ENCODE measurements at regions not wholly inside any gene's neighbourhood (a gene's known extent, or its start where the extent isn't known, plus 50 kb on each side); places are given as distances from the start of the nearest gene placed in this dataset.

GRCh38 chr1:87930796-87931195 lies 602.1 kb downstream of the LMO4 start:
- Histone ChIP-seq H3K4me1 (ENCODE audit: control insufficient read depth, insufficient read depth, low read length) (peaks cover 9% of the 10 kb centered on the region), H3K36me3 (ENCODE audit: control insufficient read depth, insufficient read depth, low read length, severe bottlenecking) (no peaks in the 10 kb centered on the region), H3K9me3 (ENCODE audit: control insufficient read depth, low read length) (peaks cover 12% of the 10 kb centered on the region), H3K27me3 (replicated peaks; ENCODE audit: control insufficient read depth, insufficient read depth, low read length) (no peaks in the 10 kb centered on the region), H3K4me3 (ENCODE audit: low read length) (no peak overlapping the region), H3K9ac (ENCODE audit: low read length) (no peak overlapping the region)
- DNase-seq (ENCODE audit: low read depth), result no peak

GRCh38 chr1:87933171-87933570 lies 604.5 kb downstream of the LMO4 start:
- DNase-seq (ENCODE audit: low read depth), result no peak
- no peak overlapping the region for H3K9ac ChIP-seq (ENCODE audit: low read length)
- H3K4me3 ChIP-seq (ENCODE audit: low read length), result no peak overlapping the region
- no peaks in the 10 kb centered on the region for H3K36me3 ChIP-seq (ENCODE audit: control insufficient read depth, insufficient read depth, low read length, severe bottlenecking)
- H3K27me3 ChIP-seq (replicated peaks; ENCODE audit: control insufficient read depth, insufficient read depth, low read length), result no peaks in the 10 kb centered on the region
- H3K9me3 ChIP-seq (ENCODE audit: control insufficient read depth, low read length), result peaks cover 12% of the 10 kb centered on the region
- no peaks in the 10 kb centered on the region for H3K4me1 ChIP-seq (ENCODE audit: control insufficient read depth, insufficient read depth, low read length)

- Histone ChIP-seq H3K9me3 (ENCODE audit: control insufficient read depth, low read length) (peaks cover 12% of the 10 kb centered on the region), H3K4me3 (ENCODE audit: low read length) (no peak overlapping the region), H3K27me3 (replicated peaks; ENCODE audit: control insufficient read depth, insufficient read depth, low read length) (no peaks in the 10 kb centered on the region), H3K4me1 (ENCODE audit: control insufficient read depth, insufficient read depth, low read length) (peaks cover 13% of the 10 kb centered on the region), H3K9ac (ENCODE audit: low read length) (no peak overlapping the region), H3K36me3 (ENCODE audit: control insufficient read depth, insufficient read depth, low read length, severe bottlenecking) (no peaks in the 10 kb centered on the region)
- DNase-seq (ENCODE audit: low read depth), result no peak
Measured at GRCh38 chr1:87935130-87935529, 606.5 kb downstream of the LMO4 start.

GRCh38 chr1:87937831-87938395 lies 609.2 kb downstream of the LMO4 start:
- H3K27me3 ChIP-seq (replicated peaks; ENCODE audit: control insufficient read depth, insufficient read depth, low read length), result no peaks in the 10 kb centered on the region
- peaks cover 39% of the 10 kb centered on the region for H3K4me1 ChIP-seq (ENCODE audit: control insufficient read depth, insufficient read depth, low read length)
- DNase-seq (ENCODE audit: low read depth), result no peak
- no peak overlapping the region for H3K4me3 ChIP-seq (ENCODE audit: low read length)
- no peaks in the 10 kb centered on the region for H3K36me3 ChIP-seq (ENCODE audit: control insufficient read depth, insufficient read depth, low read length, severe bottlenecking)
- no peak overlapping the region for H3K9ac ChIP-seq (ENCODE audit: low read length)
- no peaks in the 10 kb centered on the region for H3K9me3 ChIP-seq (ENCODE audit: control insufficient read depth, low read length)

- Histone ChIP-seq H3K9ac (ENCODE audit: low read length) (no peak overlapping the region), H3K9me3 (ENCODE audit: control insufficient read depth, low read length) (no peaks in the 10 kb centered on the region), H3K4me1 (ENCODE audit: control insufficient read depth, insufficient read depth, low read length) (peaks cover 39% of the 10 kb centered on the region), H3K36me3 (ENCODE audit: control insufficient read depth, insufficient read depth, low read length, severe bottlenecking) (no peaks in the 10 kb centered on the region), H3K4me3 (ENCODE audit: low read length) (no peak overlapping the region), H3K27me3 (replicated peaks; ENCODE audit: control insufficient read depth, insufficient read depth, low read length) (no peaks in the 10 kb centered on the region)
- DNase-seq (ENCODE audit: low read depth), result no peak
Measured at GRCh38 chr1:87938631-87939030, 610.0 kb downstream of the LMO4 start.

GRCh38 chr1:87939444-87939843 lies 610.8 kb downstream of the LMO4 start:
- no peaks in the 10 kb centered on the region for H3K27me3 ChIP-seq (replicated peaks; ENCODE audit: control insufficient read depth, insufficient read depth, low read length)
- DNase-seq (ENCODE audit: low read depth), result no peak
- peaks cover 39% of the 10 kb centered on the region for H3K4me1 ChIP-seq (ENCODE audit: control insufficient read depth, insufficient read depth, low read length)
- H3K4me3 ChIP-seq (ENCODE audit: low read length), result peak overlapping the region; percentile 17
- no peaks in the 10 kb centered on the region for H3K36me3 ChIP-seq (ENCODE audit: control insufficient read depth, insufficient read depth, low read length, severe bottlenecking)
- H3K9me3 ChIP-seq (ENCODE audit: control insufficient read depth, low read length), result no peaks in the 10 kb centered on the region
- no peak overlapping the region for H3K9ac ChIP-seq (ENCODE audit: low read length)

- Histone ChIP-seq H3K4me1 (ENCODE audit: control insufficient read depth, insufficient read depth, low read length) (peaks cover 39% of the 10 kb centered on the region), H3K9me3 (ENCODE audit: control insufficient read depth, low read length) (no peaks in the 10 kb centered on the region), H3K4me3 (ENCODE audit: low read length) (no peak overlapping the region), H3K27me3 (replicated peaks; ENCODE audit: control insufficient read depth, insufficient read depth, low read length) (no peaks in the 10 kb centered on the region), H3K9ac (ENCODE audit: low read length) (no peak overlapping the region), H3K36me3 (ENCODE audit: control insufficient read depth, insufficient read depth, low read length, severe bottlenecking) (no peaks in the 10 kb centered on the region)
- DNase-seq (ENCODE audit: low read depth), result no peak
Measured at GRCh38 chr1:87940421-87940820, 611.7 kb downstream of the LMO4 start.

GRCh38 chr1:87941337-87941946 lies 612.8 kb downstream of the LMO4 start:
- peaks cover 39% of the 10 kb centered on the region for H3K4me1 ChIP-seq (ENCODE audit: control insufficient read depth, insufficient read depth, low read length)
- DNase-seq (ENCODE audit: low read depth), result no peak
- no peak overlapping the region for H3K9ac ChIP-seq (ENCODE audit: low read length)
- H3K4me3 ChIP-seq (ENCODE audit: low read length), result no peak overlapping the region
- H3K36me3 ChIP-seq (ENCODE audit: control insufficient read depth, insufficient read depth, low read length, severe bottlenecking), result no peaks in the 10 kb centered on the region
- H3K27me3 ChIP-seq (replicated peaks; ENCODE audit: control insufficient read depth, insufficient read depth, low read length), result no peaks in the 10 kb centered on the region
- no peaks in the 10 kb centered on the region for H3K9me3 ChIP-seq (ENCODE audit: control insufficient read depth, low read length)

- Histone ChIP-seq H3K9ac (ENCODE audit: low read length) (no peak overlapping the region), H3K4me1 (ENCODE audit: control insufficient read depth, insufficient read depth, low read length) (peaks cover 39% of the 10 kb centered on the region), H3K9me3 (ENCODE audit: control insufficient read depth, low read length) (no peaks in the 10 kb centered on the region), H3K27me3 (replicated peaks; ENCODE audit: control insufficient read depth, insufficient read depth, low read length) (no peaks in the 10 kb centered on the region), H3K4me3 (ENCODE audit: low read length) (no peak overlapping the region), H3K36me3 (ENCODE audit: control insufficient read depth, insufficient read depth, low read length, severe bottlenecking) (no peaks in the 10 kb centered on the region)
- peak; percentile 21 for DNase-seq (ENCODE audit: low read depth)
Measured at GRCh38 chr1:87942165-87942564, 613.5 kb downstream of the LMO4 start.

GRCh38 chr1:87949711-87950110 lies 621.0 kb downstream of the LMO4 start:
- Histone ChIP-seq H3K27me3 (replicated peaks; ENCODE audit: control insufficient read depth, insufficient read depth, low read length) (no peaks in the 10 kb centered on the region), H3K36me3 (ENCODE audit: control insufficient read depth, insufficient read depth, low read length, severe bottlenecking) (no peaks in the 10 kb centered on the region), H3K9me3 (ENCODE audit: control insufficient read depth, low read length) (no peaks in the 10 kb centered on the region), H3K9ac (ENCODE audit: low read length) (no peak overlapping the region), H3K4me1 (ENCODE audit: control insufficient read depth, insufficient read depth, low read length) (no peaks in the 10 kb centered on the region), H3K4me3 (ENCODE audit: low read length) (no peak overlapping the region)
- DNase-seq (ENCODE audit: low read depth), result no peak

- no peak for DNase-seq (ENCODE audit: low read depth)
- H3K9me3 ChIP-seq (ENCODE audit: control insufficient read depth, low read length), result no peaks in the 10 kb centered on the region
- H3K27me3 ChIP-seq (replicated peaks; ENCODE audit: control insufficient read depth, insufficient read depth, low read length), result no peaks in the 10 kb centered on the region
- no peak overlapping the region for H3K9ac ChIP-seq (ENCODE audit: low read length)
- H3K36me3 ChIP-seq (ENCODE audit: control insufficient read depth, insufficient read depth, low read length, severe bottlenecking), result no peaks in the 10 kb centered on the region
- no peak overlapping the region for H3K4me3 ChIP-seq (ENCODE audit: low read length)
- H3K4me1 ChIP-seq (ENCODE audit: control insufficient read depth, insufficient read depth, low read length), result no peaks in the 10 kb centered on the region
Measured at GRCh38 chr1:87950369-87950768, 621.7 kb downstream of the LMO4 start.

GRCh38 chr1:87951409-87951808 lies 622.7 kb downstream of the LMO4 start:
- Histone ChIP-seq H3K36me3 (ENCODE audit: control insufficient read depth, insufficient read depth, low read length, severe bottlenecking) (no peaks in the 10 kb centered on the region), H3K27me3 (replicated peaks; ENCODE audit: control insufficient read depth, insufficient read depth, low read length) (no peaks in the 10 kb centered on the region), H3K9me3 (ENCODE audit: control insufficient read depth, low read length) (no peaks in the 10 kb centered on the region), H3K4me1 (ENCODE audit: control insufficient read depth, insufficient read depth, low read length) (peaks cover 10% of the 10 kb centered on the region), H3K4me3 (ENCODE audit: low read length) (no peak overlapping the region), H3K9ac (ENCODE audit: low read length) (no peak overlapping the region)
- no peak for DNase-seq (ENCODE audit: low read depth)
